ENCODE measurements at regions not wholly inside any gene's neighbourhood (a gene's known extent, or its start where the extent isn't known, plus 50 kb on each side); places are given as distances from the start of the nearest gene placed in this dataset.

- TF ChIP-seq POLR2A (IDR thresholded peaks at IDR 0.05; ENCODE audit: low read depth, low read length), result no peak
- no peak for TF ChIP-seq POLR2AphosphoS5 (IDR thresholded peaks at IDR 0.05; ENCODE audit: low read depth, low read length)
- TF ChIP-seq SPI1 (IDR thresholded peaks at IDR 0.05; ENCODE audit: low read depth, low read length), result no peak
- no peak for TF ChIP-seq POU2F2 (IDR thresholded peaks at IDR 0.05; ENCODE audit: low read depth, low read length)
- no peak for TF ChIP-seq TAF1 (IDR thresholded peaks at IDR 0.05; ENCODE audit: low read depth, low read length)
Measured at GRCh38 chr6:71375676-71376075, 87.1 kb downstream of the OGFRL1 start.
